ENCODE measurements at regions not wholly inside any gene's neighbourhood (a gene's known extent, or its start where the extent isn't known, plus 50 kb on each side); places are given as distances from the start of the nearest gene placed in this dataset.

GRCh38 chr3:177340243-177340830 lies 143.1 kb upstream of the TBL1XR1 start:
- Mint-ChIP-seq H3K4me3 (no peak overlapping the region), H3K36me3 (ENCODE audit: low read depth) (no peaks in the 10 kb centered on the region), H3K4me1 (ENCODE audit: low read depth) (peaks cover 30% of the 10 kb centered on the region), H3K9me3 (no peaks in the 10 kb centered on the region), H3K27ac (no peak overlapping the region), H3K27me3 (no peaks in the 10 kb centered on the region)
- ChIA-PET POLR2A (no interaction called here), CTCF (interaction anchor here (1.0 kb wide), 1 partner anchor 17 kb away, joined by 3 read pairs; no protein-coding TSS in a partner anchor)
- Histone ChIP-seq H3K9me3 (ENCODE audit: control insufficient read depth in 1 of 2, insufficient read depth in 1 of 2, low read length in 2 of 2) (no peaks in the 10 kb centered on the region), H3K4me1 (ENCODE audit: insufficient read depth, low read length) (peaks cover 13% of the 10 kb centered on the region), H3K4me3 (ENCODE audit: low read length) (no peak overlapping the region), H3K27me3 (ENCODE audit: control insufficient read depth in 1 of 2, insufficient read depth in 2 of 2, low read length in 2 of 2) (no peaks in the 10 kb centered on the region), H3K27ac (ENCODE audit: low read depth in 1 of 2, low read length in 2 of 2) (no peak overlapping the region), H3K36me3 (ENCODE audit: insufficient read depth, low read length) (no peaks in the 10 kb centered on the region)
- DNase-seq: no peak
- intact Hi-C loops (cut with DNase I, micrococcal nuclease): no loop called here
- no peak for ATAC-seq (ENCODE audit: poor library complexity)
- no peak for TF ChIP-seq CTCF (IDR thresholded peaks at IDR 0.05)

GRCh38 chr3:177341736-177342419 lies 144.6 kb upstream of the TBL1XR1 start:
- H3K36me3 ChIP-seq (ENCODE audit: insufficient read depth, low read length): no peaks in the 10 kb centered on the region
- no peaks in the 10 kb centered on the region for H3K27me3 ChIP-seq (ENCODE audit: control insufficient read depth in 1 of 2, insufficient read depth in 2 of 2, low read length in 2 of 2)
- DNase-seq (no peak), ATAC-seq (ENCODE audit: poor library complexity) (no peak)
- H3K4me3 ChIP-seq (ENCODE audit: low read length): no peak overlapping the region
- H3K36me3 Mint-ChIP-seq (ENCODE audit: low read depth): no peaks in the 10 kb centered on the region
- no peak for TF ChIP-seq CTCF (IDR thresholded peaks at IDR 0.05)
- peaks cover 18% of the 10 kb centered on the region for H3K4me1 ChIP-seq (ENCODE audit: insufficient read depth, low read length)
- H3K9me3 Mint-ChIP-seq: no peaks in the 10 kb centered on the region
- ChIA-PET POLR2A (interaction anchor here (0.6 kb wide), 1 partner anchor 1641 kb away, joined by 3 read pairs; no protein-coding TSS in a partner anchor), CTCF (interaction anchor here (0.6 kb wide), 2 partner anchors 132 to 141 kb away, joined by 3 to 4 read pairs; no protein-coding TSS in a partner anchor)
- no peak overlapping the region for H3K27ac Mint-ChIP-seq
- intact Hi-C loops (cut with DNase I, micrococcal nuclease): no loop called here
- H3K4me1 Mint-ChIP-seq (ENCODE audit: low read depth): peaks cover 39% of the 10 kb centered on the region
- no peak overlapping the region for H3K27ac ChIP-seq (ENCODE audit: low read depth in 1 of 2, low read length in 2 of 2)
- no peaks in the 10 kb centered on the region for H3K9me3 ChIP-seq (ENCODE audit: control insufficient read depth in 1 of 2, insufficient read depth in 1 of 2, low read length in 2 of 2)
- H3K27me3 Mint-ChIP-seq: no peaks in the 10 kb centered on the region
- H3K4me3 Mint-ChIP-seq: no peak overlapping the region

GRCh38 chr3:177343122-177343625 lies 145.9 kb upstream of the TBL1XR1 start:
- ChIA-PET CTCF (no interaction called here), POLR2A (no interaction called here)
- no peaks in the 10 kb centered on the region for H3K9me3 ChIP-seq (ENCODE audit: control insufficient read depth in 1 of 2, insufficient read depth in 1 of 2, low read length in 2 of 2)
- intact Hi-C loops (cut with DNase I, micrococcal nuclease): no loop called here
- Mint-ChIP-seq H3K4me3 (no peak overlapping the region), H3K27ac (no peak overlapping the region), H3K36me3 (ENCODE audit: low read depth) (no peaks in the 10 kb centered on the region), H3K27me3 (no peaks in the 10 kb centered on the region), H3K4me1 (ENCODE audit: low read depth) (peaks cover 28% of the 10 kb centered on the region), H3K9me3 (no peaks in the 10 kb centered on the region)
- no peak overlapping the region for H3K27ac ChIP-seq (ENCODE audit: low read depth in 1 of 2, low read length in 2 of 2)
- DNase-seq: no peak
- H3K4me3 ChIP-seq (ENCODE audit: low read length): no peak overlapping the region
- peaks cover 14% of the 10 kb centered on the region for H3K4me1 ChIP-seq (ENCODE audit: insufficient read depth, low read length)
- no peaks in the 10 kb centered on the region for H3K27me3 ChIP-seq (ENCODE audit: control insufficient read depth in 1 of 2, insufficient read depth in 2 of 2, low read length in 2 of 2)
- TF ChIP-seq CTCF (IDR thresholded peaks at IDR 0.05): no peak
- ATAC-seq (ENCODE audit: poor library complexity): no peak
- H3K36me3 ChIP-seq (ENCODE audit: insufficient read depth, low read length): no peaks in the 10 kb centered on the region
